Parathyroid adenoma (tissue), 2 donors: ENCODE measurements at regions not wholly inside any gene's neighbourhood (a gene's known extent, or its start where the extent isn't known, plus 50 kb on each side); places are given as distances from the start of the nearest gene placed in this dataset.

Source experiments
- H2AFZ ChIP-seq: fragments of 300-600 bp; sonication (generic); one replicate; pipeline ENCODE4 v1.7.0; 2017; ENCODE audit warnings: antibody characterized with exemption, mild to moderate bottlenecking
- H3K27ac ChIP-seq: fragments of 300-600 bp; sonication (generic); one replicate; pipeline ENCODE4 v1.7.0; 2017
- H3K27me3 ChIP-seq: fragments of 300-600 bp; sonication (generic); one replicate; pipeline ENCODE4 v1.7.0; 2017; ENCODE audit warnings: low read length; ENCODE audit not compliant: control insufficient read depth, insufficient read depth
- H3K36me3 ChIP-seq: fragments of 300-600 bp; sonication (generic); one replicate; pipeline ENCODE4 v1.7.0; 2017; ENCODE audit warnings: low read length; ENCODE audit not compliant: control insufficient read depth, insufficient read depth
- H3K4me1 ChIP-seq: fragments of 300-600 bp; sonication (generic); one replicate; pipeline ENCODE4 v1.7.0; 2017; ENCODE audit warnings: control low read depth
- H3K4me2 ChIP-seq: fragments of 300-600 bp; sonication (generic); one replicate; pipeline ENCODE4 v1.7.0; 2017; ENCODE audit warnings: low read length
- H3K4me3 ChIP-seq: fragments of 300-600 bp; sonication (generic); one replicate; pipeline ENCODE4 v1.7.0; 2017; ENCODE audit warnings: low read depth, low read length
- H3K79me2 ChIP-seq: fragments of 300-600 bp; sonication (generic); one replicate; pipeline ENCODE4 v1.7.0; 2017; ENCODE audit warnings: control low read depth
- H3K9ac ChIP-seq: fragments of 300-600 bp; sonication (generic); one replicate; pipeline ENCODE4 v1.7.0; 2017; ENCODE audit warnings: mild to moderate bottlenecking
- H3K9me3 ChIP-seq: fragments of 300-600 bp; sonication (generic); one replicate; pipeline ENCODE4 v1.7.0; 2017; ENCODE audit warnings: low read length; ENCODE audit not compliant: control insufficient read depth
- TF ChIP-seq, protein P1 (sequence below): fragments of 300-600 bp; sonication (generic); IDR thresholded peaks from one replicate; pipeline ENCODE4 v1.7.0; 2017; ENCODE audit warnings: antibody characterized with exemption, mild to moderate bottlenecking
- donor health status: primary hyperparathyroidism.

DNA sequence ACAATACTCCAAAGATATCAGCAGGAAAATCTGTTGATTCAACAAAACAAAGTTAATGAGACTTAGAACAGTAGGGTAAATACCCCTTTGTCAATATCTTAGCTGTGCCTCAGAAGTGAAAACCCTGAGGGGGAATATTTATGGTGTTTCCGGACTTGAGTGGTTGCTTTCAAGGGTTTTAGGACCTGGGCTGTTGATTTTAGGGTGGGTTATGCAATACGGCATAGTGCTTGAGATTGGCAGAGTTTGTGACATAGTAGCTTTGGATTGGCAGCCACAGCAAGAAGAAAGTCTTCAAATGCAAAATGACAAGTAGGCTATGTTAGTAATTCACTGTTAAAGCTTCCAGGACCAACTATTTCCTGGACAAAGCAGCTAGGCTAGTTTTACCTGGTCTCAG lies 826.3 kb upstream of the CDH2 start:
- Histone ChIP-seq H3K27me3 (no peaks in the 10 kb centered on the region), H3K4me1 (no peaks in the 10 kb centered on the region), H2AFZ (no peak overlapping the region), H3K79me2 (no peaks in the 10 kb centered on the region), H3K27ac (no peak overlapping the region), H3K4me2 (no peak overlapping the region), H3K9ac (no peak overlapping the region), H3K36me3 (no peaks in the 10 kb centered on the region), H3K4me3 (no peak overlapping the region), H3K9me3 (no peaks in the 10 kb centered on the region)
- TF ChIP-seq, protein P1, sequence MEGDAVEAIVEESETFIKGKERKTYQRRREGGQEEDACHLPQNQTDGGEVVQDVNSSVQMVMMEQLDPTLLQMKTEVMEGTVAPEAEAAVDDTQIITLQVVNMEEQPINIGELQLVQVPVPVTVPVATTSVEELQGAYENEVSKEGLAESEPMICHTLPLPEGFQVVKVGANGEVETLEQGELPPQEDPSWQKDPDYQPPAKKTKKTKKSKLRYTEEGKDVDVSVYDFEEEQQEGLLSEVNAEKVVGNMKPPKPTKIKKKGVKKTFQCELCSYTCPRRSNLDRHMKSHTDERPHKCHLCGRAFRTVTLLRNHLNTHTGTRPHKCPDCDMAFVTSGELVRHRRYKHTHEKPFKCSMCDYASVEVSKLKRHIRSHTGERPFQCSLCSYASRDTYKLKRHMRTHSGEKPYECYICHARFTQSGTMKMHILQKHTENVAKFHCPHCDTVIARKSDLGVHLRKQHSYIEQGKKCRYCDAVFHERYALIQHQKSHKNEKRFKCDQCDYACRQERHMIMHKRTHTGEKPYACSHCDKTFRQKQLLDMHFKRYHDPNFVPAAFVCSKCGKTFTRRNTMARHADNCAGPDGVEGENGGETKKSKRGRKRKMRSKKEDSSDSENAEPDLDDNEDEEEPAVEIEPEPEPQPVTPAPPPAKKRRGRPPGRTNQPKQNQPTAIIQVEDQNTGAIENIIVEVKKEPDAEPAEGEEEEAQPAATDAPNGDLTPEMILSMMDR: no peak

DNA sequence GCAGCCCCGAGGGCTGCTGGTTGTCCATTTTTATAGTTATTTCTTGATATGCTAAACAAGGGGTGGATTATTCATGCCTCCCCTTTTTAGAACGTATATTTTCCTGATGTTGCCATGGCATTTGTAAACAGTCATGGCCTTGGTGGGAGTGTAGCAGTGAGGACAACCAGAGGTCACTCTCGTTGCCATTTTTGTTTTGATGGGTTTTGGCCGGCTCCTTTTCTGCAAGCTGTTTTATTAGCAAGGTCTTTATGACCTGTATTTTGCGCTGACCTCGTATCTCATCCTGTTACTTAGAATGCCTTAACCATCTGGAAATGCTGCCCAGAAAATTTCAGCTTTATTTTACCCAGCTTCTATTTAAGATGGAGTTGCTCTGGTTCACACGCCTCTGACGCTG lies 825.8 kb upstream of the CDH2 start:
- H3K9me3 ChIP-seq: no peaks in the 10 kb centered on the region
- no peaks in the 10 kb centered on the region for H3K36me3 ChIP-seq
- H3K4me1 ChIP-seq: no peaks in the 10 kb centered on the region
- no peaks in the 10 kb centered on the region for H3K79me2 ChIP-seq
- no peak overlapping the region for H3K9ac ChIP-seq
- TF ChIP-seq, protein P1: no peak
- no peaks in the 10 kb centered on the region for H3K27me3 ChIP-seq
- no peak overlapping the region for H3K27ac ChIP-seq
- H2AFZ ChIP-seq: no peak overlapping the region
- H3K4me2 ChIP-seq: no peak overlapping the region
- H3K4me3 ChIP-seq: no peak overlapping the region

DNA sequence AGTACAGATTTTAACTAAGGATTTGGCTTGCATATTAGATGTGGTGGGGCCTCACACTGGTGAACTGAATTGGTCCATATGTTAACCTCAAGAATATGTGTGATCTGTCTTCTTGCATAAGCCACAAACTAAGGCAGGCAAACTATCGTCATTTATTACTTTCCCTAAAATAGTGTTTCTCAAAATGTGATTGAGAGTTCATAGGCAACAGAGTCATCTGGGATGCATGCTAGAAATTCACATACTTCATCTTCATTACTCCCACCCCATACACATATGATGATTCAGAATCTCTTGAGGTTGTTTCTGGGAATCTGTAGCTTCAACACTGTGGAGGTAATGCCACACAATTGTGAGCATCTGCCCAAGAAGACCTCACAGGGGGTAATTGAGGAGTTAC lies 822.8 kb upstream of the CDH2 start:
- H3K4me3 ChIP-seq: no peak overlapping the region
- no peak overlapping the region for H3K4me2 ChIP-seq
- no peak overlapping the region for H3K9ac ChIP-seq
- no peaks in the 10 kb centered on the region for H3K27me3 ChIP-seq
- TF ChIP-seq, protein P1: no peak
- no peak overlapping the region for H3K27ac ChIP-seq
- H3K4me1 ChIP-seq: no peaks in the 10 kb centered on the region
- H3K79me2 ChIP-seq: no peaks in the 10 kb centered on the region
- no peak overlapping the region for H2AFZ ChIP-seq
- H3K36me3 ChIP-seq: no peaks in the 10 kb centered on the region
- H3K9me3 ChIP-seq: no peaks in the 10 kb centered on the region

DNA sequence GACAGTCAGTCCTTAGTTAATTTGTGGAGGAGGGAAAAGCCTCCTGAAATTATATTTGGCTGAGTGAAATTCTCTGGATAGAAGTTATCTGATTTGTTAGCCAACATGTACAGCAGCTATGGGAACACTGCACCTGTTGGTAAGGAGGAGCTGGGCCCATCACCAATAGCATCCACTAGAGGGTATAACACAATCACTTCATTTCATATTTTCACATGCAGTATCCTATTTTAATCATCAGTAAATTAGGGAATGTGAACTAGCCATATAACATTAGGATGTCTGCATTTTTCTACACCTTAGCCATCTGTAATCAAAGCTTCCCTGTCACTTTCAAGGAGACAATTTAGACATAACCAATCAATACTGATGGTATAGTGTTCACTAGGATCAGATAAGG lies 818.4 kb upstream of the CDH2 start:
- Histone ChIP-seq H2AFZ (no peak overlapping the region), H3K27ac (no peak overlapping the region), H3K9ac (no peak overlapping the region), H3K9me3 (no peaks in the 10 kb centered on the region), H3K4me2 (no peak overlapping the region), H3K4me3 (no peak overlapping the region), H3K4me1 (no peaks in the 10 kb centered on the region), H3K79me2 (no peaks in the 10 kb centered on the region), H3K27me3 (no peaks in the 10 kb centered on the region), H3K36me3 (no peaks in the 10 kb centered on the region)
- TF ChIP-seq, protein P1: no peak

DNA sequence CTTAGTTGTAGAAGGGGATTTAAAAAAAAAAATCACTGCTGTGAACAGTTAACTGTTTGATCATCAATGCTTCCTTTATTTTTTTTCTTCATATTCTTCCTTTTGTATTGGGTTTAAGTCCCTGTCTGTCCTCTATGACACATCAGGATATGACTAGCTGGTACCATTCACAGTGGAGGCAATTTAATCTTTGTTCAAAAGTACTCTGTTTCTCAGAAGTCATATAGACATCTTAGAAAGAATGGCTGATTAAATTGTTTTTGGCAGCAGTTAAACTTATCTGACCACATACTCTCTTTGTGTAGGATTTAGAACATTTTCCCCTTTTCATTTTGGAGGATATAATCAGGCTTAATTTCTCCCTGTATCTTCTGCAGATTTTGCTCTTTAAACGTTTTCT lies 807.8 kb upstream of the CDH2 start:
- Histone ChIP-seq H3K27me3 (no peaks in the 10 kb centered on the region), H3K27ac (no peak overlapping the region), H3K4me2 (no peak overlapping the region), H3K4me1 (no peaks in the 10 kb centered on the region), H3K9ac (no peak overlapping the region), H3K36me3 (no peaks in the 10 kb centered on the region), H3K79me2 (no peaks in the 10 kb centered on the region), H3K4me3 (no peak overlapping the region), H2AFZ (no peak overlapping the region), H3K9me3 (no peaks in the 10 kb centered on the region)
- TF ChIP-seq, protein P1: no peak
